AG09309 (cell line): ENCODE measurements at regions not wholly inside any gene's neighbourhood (a gene's known extent, or its start where the extent isn't known, plus 50 kb on each side); places are given as distances from the start of the nearest gene placed in this dataset.

Experiments
- DNase-seq: peaks from one replicate; pipeline ENCODE4 v3.0.0-alpha.2; 2010; ENCODE audit warnings: low read depth
- H3K4me3 ChIP-seq: 2 replicates; pipeline ENCODE4 v1.5.1; 2011; ENCODE audit warnings: mild to moderate bottlenecking, low read depth, low read length, moderate library complexity; ENCODE audit not compliant: control insufficient read depth
- CTCF ChIP-seq: IDR thresholded peaks from 2 replicates; pipeline ENCODE4 v1.5.1; 2011; ENCODE audit warnings: mild to moderate bottlenecking, low read depth, low read length, inconsistent platforms; ENCODE audit not compliant: insufficient read depth, control insufficient read depth; ENCODE audit errors: missing control alignments

- H3K4me3 ChIP-seq: no peak overlapping the region
- TF ChIP-seq CTCF: no peak
- DNase-seq: peak; percentile 40
Observed at GRCh38 chr6:9467741-9468140, 947.1 kb downstream of the TFAP2A start.

- no peak for TF ChIP-seq CTCF
- no peak overlapping the region for H3K4me3 ChIP-seq
- DNase-seq: no peak
Observed at GRCh38 chr6:9464583-9464982, 950.3 kb downstream of the TFAP2A start.

GRCh38 chr6:9463311-9463710, 951.6 kb downstream of the TFAP2A start:
- no peak for TF ChIP-seq CTCF

GRCh38 chr6:9461188-9461587, 953.7 kb downstream of the TFAP2A start:
- no peak overlapping the region for H3K4me3 ChIP-seq
- no peak for TF ChIP-seq CTCF
- DNase-seq: no peak

More at GRCh38 chr6:9463311-9463710, 951.6 kb downstream of the TFAP2A start:
- H3K4me3 ChIP-seq: no peak overlapping the region
- DNase-seq: no peak

- TF ChIP-seq CTCF: no peak
- no peak overlapping the region for H3K4me3 ChIP-seq
- no peak for DNase-seq
Observed at GRCh38 chr6:9458424-9458823, 956.5 kb downstream of the TFAP2A start.

GRCh38 chr6:9455864-9456658, 958.8 kb downstream of the TFAP2A start:
- TF ChIP-seq CTCF: no peak
- no peak overlapping the region for H3K4me3 ChIP-seq

More at GRCh38 chr6:9455864-9456658, 958.8 kb downstream of the TFAP2A start:
- no peak for DNase-seq
